B cell (primary cell): ENCODE measurements at regions not wholly inside any gene's neighbourhood (a gene's known extent, or its start where the extent isn't known, plus 50 kb on each side); places are given as distances from the start of the nearest gene placed in this dataset.

Experiments
- EZH2 ChIP-seq: IDR thresholded peaks from 2 replicates; pipeline ENCODE4 v1.6.1; 2012; ENCODE audit warnings: borderline replicate concordance, low read depth, mild to moderate bottlenecking, moderate library complexity, low read length; ENCODE audit not compliant: insufficient read depth, poor library complexity, severe bottlenecking
- TF ChIP-seq, protein P1 (sequence below): fragments of 200-600 bp; IDR thresholded peaks from one replicate; pipeline ENCODE4 v1.8.0; 2022; ENCODE audit warnings: antibody characterized with exemption, mild to moderate bottlenecking

DNA sequence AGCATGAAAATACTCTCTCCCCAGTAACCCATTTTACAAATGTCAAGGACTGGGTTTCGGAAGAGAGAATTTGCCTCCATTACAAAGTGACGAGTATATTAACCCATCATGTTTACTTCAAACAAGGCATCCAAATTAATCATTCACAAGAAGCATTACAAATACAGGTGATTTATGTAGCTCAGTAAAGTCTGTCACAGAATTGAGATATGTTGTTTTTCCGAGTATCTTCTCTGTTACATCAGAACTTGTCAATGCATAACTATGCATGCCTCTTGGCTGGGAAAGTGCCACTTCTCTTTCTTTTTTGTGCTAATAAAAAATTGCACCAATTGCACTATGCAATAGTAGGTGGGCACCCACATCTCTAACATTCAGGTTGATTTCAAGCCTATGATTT is 158.2 kb downstream of the AREG start:
- TF ChIP-seq, protein P1, sequence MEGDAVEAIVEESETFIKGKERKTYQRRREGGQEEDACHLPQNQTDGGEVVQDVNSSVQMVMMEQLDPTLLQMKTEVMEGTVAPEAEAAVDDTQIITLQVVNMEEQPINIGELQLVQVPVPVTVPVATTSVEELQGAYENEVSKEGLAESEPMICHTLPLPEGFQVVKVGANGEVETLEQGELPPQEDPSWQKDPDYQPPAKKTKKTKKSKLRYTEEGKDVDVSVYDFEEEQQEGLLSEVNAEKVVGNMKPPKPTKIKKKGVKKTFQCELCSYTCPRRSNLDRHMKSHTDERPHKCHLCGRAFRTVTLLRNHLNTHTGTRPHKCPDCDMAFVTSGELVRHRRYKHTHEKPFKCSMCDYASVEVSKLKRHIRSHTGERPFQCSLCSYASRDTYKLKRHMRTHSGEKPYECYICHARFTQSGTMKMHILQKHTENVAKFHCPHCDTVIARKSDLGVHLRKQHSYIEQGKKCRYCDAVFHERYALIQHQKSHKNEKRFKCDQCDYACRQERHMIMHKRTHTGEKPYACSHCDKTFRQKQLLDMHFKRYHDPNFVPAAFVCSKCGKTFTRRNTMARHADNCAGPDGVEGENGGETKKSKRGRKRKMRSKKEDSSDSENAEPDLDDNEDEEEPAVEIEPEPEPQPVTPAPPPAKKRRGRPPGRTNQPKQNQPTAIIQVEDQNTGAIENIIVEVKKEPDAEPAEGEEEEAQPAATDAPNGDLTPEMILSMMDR, result no peak
- no peak for TF ChIP-seq EZH2
